Stimulated activated CD8-positive, alpha-beta memory T cell treated with anti-CD3 and anti-CD28 coated beads, Interleukin-4, amount 100 ng/mL, for 4 hours (primary cell): ENCODE measurements at regions not wholly inside any gene's neighbourhood (a gene's known extent, or its start where the extent isn't known, plus 50 kb on each side); places are given as distances from the start of the nearest gene placed in this dataset.
"Not testable (repeated sequence)": the region's sequence is repeated elsewhere in the genome, so short reads cannot be mapped to it uniquely, and the experiment has no call there.

ENCODE experiments used
- DNase-seq, 2 donors: peaks; one replicate each; pipeline ENCODE4 v3.0.0-alpha.2; 2020; ENCODE audit warnings: low read depth in 2 of 2, low spot score in 1 of 2

DNA sequence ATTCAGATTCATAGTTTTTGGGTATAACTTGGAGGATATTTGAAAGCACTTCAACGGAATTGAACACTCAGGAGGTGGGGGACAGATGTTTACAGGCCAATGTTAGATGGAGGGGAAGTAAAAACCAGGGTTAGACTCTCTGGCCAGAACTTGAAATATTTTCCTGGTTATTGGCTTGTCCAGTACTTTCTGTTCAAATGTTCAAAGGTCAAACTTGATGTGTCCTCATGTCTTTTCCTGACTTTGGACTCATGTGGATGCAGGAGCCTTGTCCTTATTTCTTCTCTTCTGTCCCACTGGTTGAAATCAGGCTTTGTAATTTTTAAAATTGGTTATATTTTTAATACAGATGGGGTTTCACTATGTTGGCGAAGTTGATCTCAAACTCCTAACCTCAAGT lies 2148.5 kb upstream of the RAG2 start:
- DNase-seq: not testable (repeated sequence)

DNA sequence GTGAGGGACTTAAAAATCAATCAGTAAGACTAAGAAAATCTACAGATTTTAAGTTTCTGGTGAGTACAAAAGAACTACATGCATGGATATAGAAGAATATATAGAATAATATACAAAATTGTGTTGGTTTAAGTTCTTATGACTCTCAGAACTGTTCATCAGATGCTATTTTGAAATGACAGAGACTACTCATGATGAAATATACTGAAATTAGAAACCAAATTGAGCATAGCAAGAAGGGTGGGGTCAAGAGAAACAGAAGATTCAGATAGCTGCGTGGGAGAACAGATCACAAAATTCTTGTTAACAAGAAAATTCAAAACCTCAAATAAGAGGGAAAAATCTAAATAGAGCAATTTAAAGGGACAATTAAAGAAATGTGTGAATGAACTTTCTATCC lies 2125.3 kb upstream of the RAG2 start:
- DNase-seq: no peak

DNA sequence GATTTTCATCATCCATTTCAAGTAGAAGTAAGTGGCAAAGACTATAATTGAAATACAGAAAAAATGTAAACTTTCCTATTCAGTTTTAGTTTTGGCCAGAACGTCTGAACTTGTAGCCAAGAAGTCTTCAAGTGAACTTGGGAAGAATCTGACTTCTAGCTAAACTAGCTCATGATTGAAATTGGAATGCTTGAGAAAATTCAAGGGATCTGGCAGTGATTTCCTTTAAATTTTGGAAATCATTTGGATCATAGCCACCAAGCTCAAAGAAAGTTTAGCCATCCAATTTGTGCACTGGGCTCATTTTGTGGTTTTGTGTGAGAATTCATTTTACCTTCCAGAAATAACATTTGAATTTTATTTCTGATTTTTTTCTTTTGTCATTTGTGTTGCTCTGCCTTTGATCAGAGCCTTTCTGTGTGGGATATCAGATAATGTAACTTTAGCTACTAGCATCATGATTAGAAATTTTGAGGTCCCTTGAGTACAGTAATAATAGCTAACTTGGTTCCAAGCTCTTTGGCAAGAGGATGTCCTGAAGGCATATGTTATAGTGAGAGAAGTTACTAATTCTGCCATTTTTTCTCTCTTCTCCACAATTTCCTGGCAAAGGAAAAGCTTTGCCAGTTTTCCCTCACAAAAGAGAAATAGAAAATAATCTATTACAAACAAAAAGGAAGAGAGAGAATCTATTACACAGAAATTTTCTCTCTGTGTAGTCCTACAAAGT lies 2123.7 kb upstream of the RAG2 start:
- DNase-seq: no peak

DNA sequence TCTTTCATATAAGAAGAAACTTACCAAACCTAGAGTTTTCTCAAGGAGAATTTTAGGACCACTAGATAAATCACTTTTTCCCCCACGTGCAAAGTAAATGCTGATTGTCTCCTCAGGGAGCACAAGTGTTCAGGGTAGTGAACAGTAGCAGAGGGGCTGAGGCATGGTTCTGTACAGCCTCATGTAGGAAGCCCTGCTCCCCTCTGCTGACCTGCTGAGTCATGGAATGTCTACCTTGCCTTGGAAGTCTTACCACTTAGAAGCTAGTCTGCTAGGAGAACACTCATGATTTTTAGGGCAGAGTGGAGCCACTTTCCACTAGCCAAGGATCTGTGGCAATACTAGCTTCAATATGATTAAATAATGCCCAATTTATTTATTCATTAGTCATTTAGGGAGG lies 2120.6 kb upstream of the RAG2 start:
- no peak for DNase-seq

DNA sequence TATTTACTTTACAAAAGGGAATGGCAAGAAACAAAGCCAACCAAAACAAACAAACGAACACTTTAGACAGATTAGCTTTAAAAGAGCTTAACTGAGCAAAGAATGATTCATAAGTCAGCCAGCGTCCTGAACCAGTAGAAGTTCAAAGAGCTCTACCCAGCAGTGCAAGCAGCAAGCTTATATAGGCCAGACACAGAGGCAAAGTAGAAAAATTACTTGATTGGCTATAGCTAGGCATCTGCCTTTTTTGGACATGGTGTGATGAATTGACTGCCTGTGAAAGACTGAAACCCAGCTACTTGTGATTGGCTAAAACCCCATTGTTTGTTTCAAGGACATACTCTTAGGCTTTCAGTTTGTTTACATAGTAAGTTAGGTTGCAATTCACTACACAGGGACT lies 2120.0 kb upstream of the RAG2 start:
- DNase-seq: no peak

DNA sequence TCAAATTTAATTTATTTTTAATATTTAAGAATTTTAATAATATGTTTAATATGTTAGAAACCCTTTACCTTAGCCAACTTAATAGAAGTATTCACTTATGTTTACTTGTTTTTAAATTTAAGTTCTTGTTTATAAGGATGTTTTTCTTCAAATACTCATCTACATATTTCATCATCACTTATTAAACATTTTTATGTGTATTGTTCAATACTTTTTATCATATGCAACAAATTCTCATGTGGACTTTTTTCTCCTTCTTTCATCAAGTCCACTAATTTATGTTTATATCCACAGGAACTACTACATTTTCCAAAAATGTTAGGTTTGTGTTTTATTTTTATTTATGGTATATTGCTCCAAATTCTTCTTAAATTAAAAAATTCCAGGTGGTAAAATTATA lies 2113.1 kb upstream of the RAG2 start:
- DNase-seq: no peak

DNA sequence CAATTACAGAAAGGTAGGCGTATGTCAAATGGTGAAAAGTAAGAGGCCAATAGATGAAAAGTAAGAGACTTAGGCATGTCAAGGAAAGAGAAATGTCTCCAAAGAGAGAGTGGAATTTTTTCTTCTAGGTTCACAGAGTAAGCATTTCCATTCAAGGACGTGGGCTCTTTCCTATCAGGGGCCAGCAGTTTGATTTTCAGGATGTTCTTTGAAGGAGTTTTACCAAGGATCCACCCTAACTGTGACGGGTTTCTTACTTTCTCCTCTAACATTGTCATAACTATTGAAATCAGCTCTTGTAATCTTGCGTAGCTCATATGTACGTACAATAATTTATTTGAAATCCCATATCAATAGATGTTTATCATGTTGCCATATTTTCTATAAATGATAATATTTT lies 2112.2 kb upstream of the RAG2 start:
- no peak for DNase-seq

DNA sequence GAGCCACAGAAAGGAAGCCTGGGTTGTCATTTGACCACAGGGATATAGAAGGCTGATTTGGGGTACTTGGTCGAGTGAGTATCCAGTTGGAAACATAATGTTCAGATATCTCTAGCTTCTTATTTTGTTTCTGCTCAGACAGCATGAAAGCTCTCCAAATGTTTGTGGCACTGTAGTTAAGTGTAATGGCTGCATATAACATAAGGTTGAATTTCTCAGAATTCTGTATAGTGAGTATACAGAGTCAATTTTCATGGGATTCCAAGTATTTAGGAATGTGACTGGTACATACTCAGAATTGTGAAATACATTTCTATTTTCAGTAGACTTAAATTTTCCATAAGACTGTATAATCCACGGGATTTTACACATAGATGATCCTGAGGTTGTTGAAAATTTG lies 2102.1 kb upstream of the RAG2 start:
- no peak for DNase-seq

DNA sequence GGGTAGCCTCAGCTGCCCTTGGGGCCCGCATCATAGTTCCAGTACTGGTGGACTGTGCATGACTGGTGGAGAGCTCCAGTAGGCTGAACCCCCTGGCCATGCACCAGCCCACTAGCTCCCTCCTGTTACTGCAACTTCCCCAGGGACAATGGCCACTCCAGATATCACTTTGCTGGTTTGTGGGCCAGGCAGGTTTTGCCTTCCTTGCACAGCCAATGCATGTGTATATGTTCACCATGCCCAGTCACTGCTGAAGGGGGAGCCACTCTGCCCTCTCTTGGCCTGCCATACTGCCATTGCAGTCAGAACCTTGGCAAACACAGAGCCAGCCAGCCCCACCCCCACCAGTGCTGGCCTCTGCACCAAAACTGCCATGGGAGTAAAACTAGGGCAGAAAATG lies 2095.3 kb upstream of the RAG2 start:
- no peak for DNase-seq

DNA sequence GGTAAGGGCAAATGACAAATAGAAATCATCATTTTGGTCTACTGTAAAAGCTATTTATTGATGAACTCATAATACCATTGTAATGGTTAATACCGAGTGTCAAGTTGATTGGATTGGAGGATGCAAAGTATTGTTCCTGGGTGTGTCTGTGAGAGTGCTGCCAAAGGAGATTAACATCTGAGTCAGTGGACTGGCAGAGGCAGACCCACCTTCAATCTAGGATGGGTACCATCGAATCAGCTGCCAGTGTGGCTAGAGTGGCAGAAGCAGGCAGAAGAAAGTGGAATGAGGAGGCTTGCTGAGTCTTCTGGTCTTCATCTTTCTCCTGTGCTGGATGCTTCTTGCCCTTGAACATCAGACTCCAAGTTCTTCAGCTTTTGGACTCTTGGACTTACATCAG lies 2092.2 kb upstream of the RAG2 start:
- DNase-seq: not testable (repeated sequence)

DNA sequence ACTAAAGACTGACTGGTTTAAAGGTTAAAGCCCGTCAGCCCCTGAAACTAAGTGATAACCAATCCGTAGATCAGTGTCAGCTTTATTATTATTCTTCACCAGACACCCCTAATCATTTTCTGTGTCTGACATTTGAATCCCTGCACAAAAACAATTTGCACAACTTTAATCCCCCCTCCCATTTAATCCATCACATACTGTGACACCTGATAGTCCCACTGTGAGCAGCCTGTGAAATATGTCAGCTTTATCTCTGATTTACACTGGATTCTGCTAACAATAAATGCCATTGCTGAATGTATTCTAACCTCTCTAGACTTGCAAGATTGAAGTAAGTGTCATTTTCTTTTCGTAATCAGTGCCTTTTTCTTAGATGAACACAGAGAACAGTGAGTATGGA lies 2089.0 kb upstream of the RAG2 start:
- DNase-seq: no peak

DNA sequence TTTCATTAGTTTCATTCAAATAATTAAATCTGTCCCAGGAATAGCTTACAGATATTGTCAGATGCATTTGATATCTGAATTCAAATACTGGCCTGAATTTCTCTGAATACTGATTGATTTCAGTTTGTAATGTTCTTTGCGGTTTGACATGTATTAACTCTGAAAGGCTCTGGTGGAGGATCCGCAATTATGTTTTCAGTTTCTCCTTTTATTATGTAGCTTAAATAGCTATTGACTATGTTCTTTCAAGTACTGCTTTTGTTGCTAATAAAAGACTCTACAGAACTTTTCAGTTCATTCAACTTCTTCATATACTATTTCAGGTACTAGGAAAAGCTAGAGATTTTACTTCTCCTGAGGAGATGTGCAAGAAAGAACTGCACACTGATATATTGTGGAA lies 2085.4 kb upstream of the RAG2 start:
- no peak for DNase-seq

DNA sequence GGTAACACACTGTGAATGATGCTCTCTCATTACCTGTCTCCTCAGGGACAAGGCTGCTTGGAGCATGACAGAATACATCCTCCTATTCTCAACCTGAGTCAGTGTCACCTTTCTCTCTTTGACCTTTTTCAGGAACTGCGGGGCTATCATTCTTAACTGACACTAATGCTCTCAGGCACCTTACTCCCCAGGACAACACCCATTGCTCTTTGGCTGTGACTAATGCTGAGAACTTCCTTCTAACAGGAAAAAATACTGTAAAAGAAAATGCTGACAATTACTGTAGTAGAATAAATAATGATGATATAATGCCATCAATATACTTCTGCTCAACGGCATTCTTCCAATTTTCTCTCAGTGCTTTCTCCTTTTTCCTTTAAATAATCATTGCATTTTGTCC lies 2082.7 kb upstream of the RAG2 start:
- DNase-seq: no peak

DNA sequence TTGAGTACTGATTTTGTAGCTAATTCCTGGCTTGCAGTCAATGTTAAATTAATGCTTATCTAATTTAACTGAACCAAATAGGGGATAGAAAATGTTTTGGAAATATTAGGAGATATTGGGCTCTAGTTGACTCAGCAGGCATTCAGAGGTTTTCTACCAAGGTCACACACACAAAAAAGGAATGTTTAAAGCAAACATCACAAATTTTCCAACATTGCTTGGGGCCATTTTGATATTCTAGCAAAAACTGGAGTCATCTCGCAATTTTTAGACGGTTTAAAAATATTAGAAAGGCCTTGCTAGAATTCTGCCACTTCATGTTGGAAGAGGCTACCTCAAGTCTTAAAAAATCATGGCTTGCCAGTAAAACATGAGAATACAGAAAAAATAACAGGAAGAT lies 2082.1 kb upstream of the RAG2 start:
- DNase-seq: no peak

DNA sequence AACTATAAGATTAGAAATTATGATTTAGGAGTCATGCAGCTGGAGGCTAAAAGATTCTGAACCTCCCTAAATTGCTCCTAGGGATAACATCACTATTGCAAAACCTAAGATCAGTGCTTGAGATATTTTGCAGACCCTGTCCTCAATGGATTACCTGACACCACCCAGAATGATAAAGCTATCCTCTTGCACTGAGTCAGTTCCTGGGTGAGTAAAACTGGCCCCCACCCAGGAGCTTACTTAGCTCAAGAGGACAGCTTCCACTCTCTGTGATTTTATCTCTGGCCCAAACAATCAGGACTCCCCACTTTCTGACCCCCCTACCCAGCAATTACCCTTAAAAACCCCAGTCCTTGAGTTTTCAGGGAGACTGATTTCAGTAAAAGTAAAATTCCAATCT lies 2074.4 kb upstream of the RAG2 start:
- no peak for DNase-seq

DNA sequence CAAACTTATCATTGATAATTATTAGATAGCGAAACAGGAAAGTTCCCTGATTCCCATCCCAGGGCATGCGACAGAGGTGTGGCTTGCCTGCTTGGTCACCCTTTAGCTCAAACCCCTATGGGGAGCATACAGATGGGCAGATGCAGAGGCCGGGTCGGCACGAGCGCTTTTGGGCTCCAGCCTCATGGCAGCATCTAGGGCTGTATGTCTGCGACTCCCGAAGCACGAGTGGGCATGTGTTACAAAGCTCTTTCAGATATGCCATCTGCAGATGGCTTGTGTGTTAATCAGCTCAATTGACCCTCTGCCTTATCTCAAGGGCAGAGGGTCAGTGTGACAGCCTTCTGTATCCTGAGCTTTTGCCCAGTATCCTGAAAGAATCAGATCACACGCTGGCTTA lies 2069.3 kb upstream of the RAG2 start:
- DNase-seq: no peak

DNA sequence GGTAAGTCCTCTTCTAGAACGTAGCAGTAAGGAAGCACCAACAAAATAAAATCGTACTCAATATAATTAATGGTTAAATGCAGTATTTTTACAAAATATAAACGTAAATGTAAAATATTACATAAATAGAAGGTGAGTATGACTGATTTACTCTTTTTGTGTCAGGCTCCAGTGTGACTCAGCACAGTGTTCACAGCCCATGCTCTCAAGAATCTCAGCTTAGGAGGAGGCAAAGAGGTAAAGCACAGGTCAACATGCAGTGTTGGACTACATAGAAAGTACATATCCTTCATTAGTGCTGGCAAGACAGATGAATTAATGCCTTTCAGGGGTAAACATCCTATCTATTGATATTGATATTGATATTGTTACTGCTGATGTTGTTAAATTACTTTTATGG lies 2050.6 kb upstream of the RAG2 start:
- DNase-seq: no peak

DNA sequence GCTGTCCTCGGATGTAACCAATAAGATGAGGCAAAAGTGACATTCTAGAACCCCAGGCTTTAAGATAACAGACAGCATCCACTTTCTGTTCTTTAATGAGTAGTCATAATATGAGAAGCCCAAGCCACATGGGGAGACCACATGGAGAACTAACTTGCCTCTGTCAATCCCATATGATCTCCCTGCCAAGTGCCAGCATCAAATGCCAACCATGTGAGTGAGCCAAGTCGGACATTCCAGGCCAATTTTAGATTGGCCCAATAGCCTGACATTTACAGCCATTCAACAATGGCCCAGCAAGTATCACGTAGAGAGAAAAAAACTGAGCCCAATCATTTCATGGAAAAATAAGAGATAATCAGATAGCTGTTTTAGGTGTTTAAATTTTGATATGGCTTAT lies 2048.3 kb upstream of the RAG2 start:
- no peak for DNase-seq

DNA sequence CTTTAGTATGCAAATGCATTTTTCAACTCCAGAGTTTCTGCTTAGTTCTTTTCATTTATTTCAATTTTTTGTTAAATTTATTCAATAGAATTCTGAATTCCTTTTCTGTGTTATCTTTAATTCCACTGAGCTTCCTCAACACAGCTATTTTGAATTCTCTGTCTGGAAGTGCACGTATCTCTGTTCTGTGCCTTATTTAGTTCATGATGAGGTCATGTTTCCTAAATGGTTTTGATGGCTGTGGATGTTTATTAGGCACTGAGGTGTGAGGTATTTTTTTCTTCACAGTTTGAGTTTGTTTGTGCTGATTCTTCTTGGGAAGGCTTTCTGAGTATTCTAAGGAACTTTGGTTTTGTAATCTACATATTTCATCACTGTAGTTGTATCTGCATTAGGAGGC lies 2042.8 kb upstream of the RAG2 start:
- no peak for DNase-seq

DNA sequence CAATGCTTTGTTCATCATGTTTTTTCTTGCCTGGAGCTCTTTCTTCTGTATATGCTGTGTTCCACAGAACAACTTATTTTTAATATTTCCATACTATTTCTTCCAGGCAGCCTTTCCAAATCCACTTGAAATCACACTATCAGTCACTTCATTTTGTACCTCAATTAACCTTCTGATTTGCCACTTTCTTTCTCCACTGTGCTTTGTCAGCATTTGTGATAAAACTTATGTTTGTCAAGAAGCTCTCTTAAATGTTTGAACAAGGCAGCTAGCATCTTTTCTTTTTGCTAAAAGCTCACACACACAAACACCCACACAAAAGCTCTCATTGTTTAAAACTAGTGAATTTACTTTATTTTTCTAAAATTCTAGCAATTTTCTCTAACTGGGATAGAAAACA lies 2014.7 kb upstream of the RAG2 start:
- no peak for DNase-seq

DNA sequence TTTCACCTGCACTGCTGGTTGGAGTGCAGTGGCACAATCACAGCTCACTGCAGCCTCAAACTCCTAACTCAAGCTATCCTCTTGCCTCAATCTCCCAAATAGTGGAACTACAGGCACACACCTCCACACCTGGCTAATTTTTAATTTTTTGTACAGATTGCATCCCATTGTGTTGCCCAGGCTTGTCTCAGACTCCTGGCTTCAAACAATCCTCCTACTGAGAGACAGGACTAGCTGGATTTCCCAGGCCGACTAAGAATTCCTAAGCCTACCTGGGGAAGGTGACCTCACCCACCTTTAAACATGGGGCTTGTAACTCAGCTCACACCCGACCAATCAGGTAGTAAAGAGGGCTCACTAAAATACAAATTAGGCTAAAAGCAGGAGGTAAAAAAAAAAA lies 2003.3 kb upstream of the RAG2 start:
- DNase-seq: not testable (repeated sequence)

DNA sequence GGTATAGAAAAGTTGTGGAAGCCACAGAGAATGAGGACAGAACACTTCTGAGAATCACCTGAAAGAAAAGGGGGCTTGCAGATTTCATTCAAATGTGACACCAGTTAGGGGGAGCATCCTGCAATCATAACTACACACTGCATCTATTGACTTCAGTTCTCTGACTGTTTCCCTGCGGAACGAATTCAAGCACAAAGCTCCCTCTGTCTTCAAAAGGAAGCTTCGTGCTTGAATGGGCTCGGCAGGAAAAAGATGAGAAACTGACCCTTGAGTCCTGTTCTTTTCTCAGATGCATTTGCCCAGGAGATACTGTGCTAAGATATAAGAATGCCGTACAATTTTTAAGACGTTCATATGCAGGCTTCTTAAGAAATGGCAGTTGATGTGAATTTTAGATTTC lies 2000.4 kb upstream of the RAG2 start:
- DNase-seq: no peak

DNA sequence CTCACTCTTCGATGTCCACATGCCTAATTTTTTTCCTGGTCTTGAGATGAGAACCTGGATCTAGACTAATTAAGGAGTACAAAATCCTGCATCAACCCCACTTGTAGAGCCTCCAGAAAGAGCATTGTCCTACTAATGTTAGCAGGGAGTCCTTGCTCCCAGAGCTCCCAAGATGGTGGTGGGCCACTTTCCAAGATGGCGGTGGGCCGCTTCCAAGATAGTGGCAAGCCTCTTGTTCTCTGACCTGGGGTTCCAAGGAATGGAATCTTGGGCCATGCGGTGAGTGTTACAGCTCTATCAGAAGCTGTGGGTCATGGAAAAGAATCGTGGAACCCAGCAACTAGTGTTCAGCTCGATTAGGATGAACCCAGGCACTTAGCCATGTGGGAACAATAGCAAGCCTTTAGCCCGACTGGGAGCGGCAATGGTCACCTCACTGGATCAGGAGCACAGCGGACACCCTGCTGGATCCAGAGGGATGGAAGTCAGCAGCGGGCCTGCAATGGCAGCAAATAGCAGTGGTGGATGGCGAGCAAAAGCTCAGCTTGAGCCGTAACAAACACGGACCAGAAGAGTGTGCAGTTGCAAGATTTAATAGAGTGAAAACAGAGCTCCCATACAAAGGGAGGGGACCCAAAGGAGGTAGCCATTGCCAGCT lies 1997.5 kb upstream of the RAG2 start:
- DNase-seq: not testable (repeated sequence)
